OCI-LY3 (cell line): ENCODE measurements at regions not wholly inside any gene's neighbourhood (a gene's known extent, or its start where the extent isn't known, plus 50 kb on each side); places are given as distances from the start of the nearest gene placed in this dataset.

Experiments
- CTCF ChIP-seq: fragments of 200-600, 300-600 bp; sonication (generic); IDR thresholded peaks from 2 replicates; pipeline ENCODE4 v1.5.1; 2014; ENCODE audit warnings: antibody characterized with exemption, low read length, low read depth
- EZH2phosphoT487 ChIP-seq: fragments of 200-600 bp; shearing (Covaris generic); IDR thresholded peaks from 2 replicates; pipeline ENCODE4 v1.6.1; 2018; ENCODE audit warnings: antibody characterized with exemption, mixed run types, low read depth

- TF ChIP-seq CTCF, result no peak
- no peak for TF ChIP-seq EZH2phosphoT487
Observed at GRCh38 chr3:82739390-82739789, 977.9 kb upstream of the GBE1 start.
